ENCODE measurements at regions not wholly inside any gene's neighbourhood (a gene's known extent, or its start where the extent isn't known, plus 50 kb on each side); places are given as distances from the start of the nearest gene placed in this dataset.

DNA sequence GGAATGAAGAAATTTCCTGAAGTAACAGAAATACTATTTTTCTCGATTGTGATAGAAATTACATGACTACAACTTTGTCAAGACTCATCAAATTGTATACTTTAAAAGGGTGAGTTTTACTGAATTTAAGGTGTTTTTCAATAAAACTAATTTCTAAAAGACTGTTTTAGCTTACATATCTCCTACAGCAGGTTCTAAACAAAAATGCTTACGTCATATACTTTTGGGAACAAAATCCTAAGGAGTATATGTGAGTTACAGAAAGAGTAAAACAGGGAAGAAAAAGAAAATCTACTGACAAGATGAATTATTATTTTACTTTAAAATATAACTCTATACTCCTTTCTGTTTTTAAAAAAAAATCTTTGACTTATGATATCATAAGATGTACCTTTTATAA, 660.3 kb upstream of the PKDCC start:
- no peak for TF ChIP-seq SIN3A (IDR thresholded peaks at IDR 0.05; ENCODE audit: borderline replicate concordance, insufficient read depth, low read length)
- no peak for TF ChIP-seq REST (IDR thresholded peaks at IDR 0.05; ENCODE audit: insufficient read depth in 1 of 2, low read depth in 2 of 2, low read length in 2 of 2)
- TF ChIP-seq POLR2AphosphoS5 (IDR thresholded peaks at IDR 0.05; ENCODE audit: low read depth, low read length), result no peak
- no peak for TF ChIP-seq FOXP2 (optimal IDR thresholded peaks at IDR 0.05; ENCODE audit: borderline replicate concordance, extremely low read depth, extremely low read length, insufficient read depth)
- no peak for TF ChIP-seq TAF1 (IDR thresholded peaks at IDR 0.05; ENCODE audit: borderline replicate concordance, insufficient read depth, low read length)

DNA sequence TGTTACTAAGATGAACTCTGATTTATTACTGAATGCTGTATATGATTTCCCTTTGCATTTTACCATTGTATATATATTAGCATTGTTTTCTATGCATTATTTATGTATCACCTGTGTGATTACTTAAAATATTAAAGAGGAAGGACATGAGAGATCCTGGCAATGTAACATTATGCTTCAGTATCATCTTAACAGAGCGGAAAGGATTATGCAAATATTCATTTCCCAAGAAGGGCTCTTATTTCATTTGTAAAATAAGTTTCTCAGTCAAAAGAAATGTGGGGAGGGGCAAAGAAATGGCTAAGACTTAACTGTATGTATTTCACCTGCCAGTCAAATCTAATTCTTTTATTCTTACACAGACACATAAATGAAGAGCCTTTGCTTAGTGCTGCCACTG, 654.2 kb upstream of the PKDCC start:
- TF ChIP-seq REST (IDR thresholded peaks at IDR 0.05; ENCODE audit: insufficient read depth in 1 of 2, low read depth in 2 of 2, low read length in 2 of 2) (no peak), POLR2AphosphoS5 (IDR thresholded peaks at IDR 0.05; ENCODE audit: low read depth, low read length) (no peak), TAF1 (IDR thresholded peaks at IDR 0.05; ENCODE audit: borderline replicate concordance, insufficient read depth, low read length) (no peak), SIN3A (IDR thresholded peaks at IDR 0.05; ENCODE audit: borderline replicate concordance, insufficient read depth, low read length) (no peak), FOXP2 (optimal IDR thresholded peaks at IDR 0.05; ENCODE audit: borderline replicate concordance, extremely low read depth, extremely low read length, insufficient read depth) (no peak)

GRCh38 chr2:41394541-41394940, 653.3 kb upstream of the PKDCC start:
- TF ChIP-seq REST (IDR thresholded peaks at IDR 0.05; ENCODE audit: insufficient read depth in 1 of 2, low read depth in 2 of 2, low read length in 2 of 2) (no peak), TAF1 (IDR thresholded peaks at IDR 0.05; ENCODE audit: borderline replicate concordance, insufficient read depth, low read length) (no peak), FOXP2 (optimal IDR thresholded peaks at IDR 0.05; ENCODE audit: borderline replicate concordance, extremely low read depth, extremely low read length, insufficient read depth) (no peak), SIN3A (IDR thresholded peaks at IDR 0.05; ENCODE audit: borderline replicate concordance, insufficient read depth, low read length) (no peak), POLR2AphosphoS5 (IDR thresholded peaks at IDR 0.05; ENCODE audit: low read depth, low read length) (no peak)

GRCh38 chr2:41395692-41396091, 652.1 kb upstream of the PKDCC start:
- TF ChIP-seq TAF1 (IDR thresholded peaks at IDR 0.05; ENCODE audit: borderline replicate concordance, insufficient read depth, low read length), result no peak
- no peak for TF ChIP-seq POLR2AphosphoS5 (IDR thresholded peaks at IDR 0.05; ENCODE audit: low read depth, low read length)
- TF ChIP-seq FOXP2 (optimal IDR thresholded peaks at IDR 0.05; ENCODE audit: borderline replicate concordance, extremely low read depth, extremely low read length, insufficient read depth), result no peak
- no peak for TF ChIP-seq REST (IDR thresholded peaks at IDR 0.05; ENCODE audit: insufficient read depth in 1 of 2, low read depth in 2 of 2, low read length in 2 of 2)
- TF ChIP-seq SIN3A (IDR thresholded peaks at IDR 0.05; ENCODE audit: borderline replicate concordance, insufficient read depth, low read length), result no peak
